C4-2B (cell line): ENCODE measurements at regions not wholly inside any gene's neighbourhood (a gene's known extent, or its start where the extent isn't known, plus 50 kb on each side); places are given as distances from the start of the nearest gene placed in this dataset.

Source experiments
- H3K27ac ChIP-seq: fragments of 450-650 bp; 2 replicates; pipeline ENCODE4 v1.5.1; 2017
- CTCF ChIP-seq: fragments of 450-650 bp; conservative IDR thresholded peaks from 2 replicates; pipeline ENCODE4 v1.5.1; 2017; ENCODE audit warnings: mild to moderate bottlenecking
- ZFX ChIP-seq: fragments of 450-650 bp; IDR thresholded peaks from 2 replicates; pipeline ENCODE4 v1.6.1; 2017

- no peak overlapping the region for H3K27ac ChIP-seq
- no peak for TF ChIP-seq CTCF
- no peak for TF ChIP-seq ZFX
These were observed 93.9 kb upstream of the KCNA4 start for GRCh38 chr11:30110691-30111090.

- no peak for TF ChIP-seq ZFX
- TF ChIP-seq CTCF, result no peak
- H3K27ac ChIP-seq, result no peak overlapping the region
These were observed 95.0 kb upstream of the KCNA4 start for GRCh38 chr11:30111786-30112185.

GRCh38 chr11:30113326-30113898 is 96.6 kb upstream of the KCNA4 start:
- no peak overlapping the region for H3K27ac ChIP-seq
- TF ChIP-seq ZFX, result no peak
- no peak for TF ChIP-seq CTCF

- no peak for TF ChIP-seq CTCF
- no peak for TF ChIP-seq ZFX
- no peak overlapping the region for H3K27ac ChIP-seq
These were observed 99.7 kb upstream of the KCNA4 start for GRCh38 chr11:30116512-30116911.

GRCh38 chr11:30120045-30120589 is 103.3 kb upstream of the KCNA4 start:
- H3K27ac ChIP-seq, result no peak overlapping the region
- TF ChIP-seq CTCF (no peak), ZFX (no peak)

GRCh38 chr11:30125456-30125855 is 105.4 kb upstream of the FSHB start:
- TF ChIP-seq ZFX, result no peak
- no peak overlapping the region for H3K27ac ChIP-seq

- peak; percentile 89 for TF ChIP-seq CTCF
- TF ChIP-seq ZFX, result no peak
- H3K27ac ChIP-seq, result no peak overlapping the region
These were observed 102.4 kb upstream of the FSHB start for GRCh38 chr11:30128269-30128932.

- TF ChIP-seq CTCF, result peak; percentile 39
- TF ChIP-seq ZFX, result no peak
- no peak overlapping the region for H3K27ac ChIP-seq
These were observed 99.3 kb upstream of the FSHB start for GRCh38 chr11:30131535-30131934.
